WTC11 (cell line): ENCODE measurements at regions not wholly inside any gene's neighbourhood (a gene's known extent, or its start where the extent isn't known, plus 50 kb on each side); places are given as distances from the start of the nearest gene placed in this dataset.
"Not testable (repeated sequence)": the region's sequence is repeated elsewhere in the genome, so short reads cannot be mapped to it uniquely, and the experiment has no call there.

Source experiments
- ATAC-seq: fragments of 200-7000 bp; cut with Tn5 transposase; 2 replicates; pipeline ENCODE4 v1.10.0; 2021; ENCODE audit warnings: mild to moderate bottlenecking, moderate library complexity
- CTCF ChIA-PET: fragments of 300-600 bp; sonication (Branson Sonifier 250); formaldehyde crosslinking; loops from one replicate; lab custom pipeline; 2021; ENCODE audit warnings: antibody characterized with exemption; lab: Charles Lee
- POLR2A ChIA-PET: fragments of 350-600 bp; sonication (Branson Sonifier 250); formaldehyde crosslinking; loops from one replicate; lab custom pipeline; 2021; ENCODE audit warnings: antibody characterized with exemption; lab: Charles Lee
- DNase-seq: peaks from one replicate; pipeline ENCODE4 v3.0.0; 2021; ENCODE audit warnings: low spot score
- H3K27ac Mint-ChIP-seq: 2 replicates; pipeline ENCODE4 v1.8.0; 2021; ENCODE audit warnings: mixed read lengths
- H3K27me3 Mint-ChIP-seq: 2 replicates; pipeline ENCODE4 v1.8.0; 2021; ENCODE audit warnings: low read depth, mild to moderate bottlenecking, moderate library complexity, mixed read lengths
- H3K36me3 Mint-ChIP-seq: 2 replicates; pipeline ENCODE4 v1.8.0; 2021; ENCODE audit warnings: mixed read lengths
- H3K4me1 Mint-ChIP-seq: 2 replicates; pipeline ENCODE4 v1.8.0; 2022; ENCODE audit warnings: mixed read lengths
- H3K4me3 Mint-ChIP-seq: 2 replicates; pipeline ENCODE4 v1.8.0; 2021; ENCODE audit warnings: mild to moderate bottlenecking, moderate library complexity, mixed read lengths
- H3K9me3 Mint-ChIP-seq: 2 replicates; pipeline ENCODE4 v1.8.0; 2021; ENCODE audit warnings: mixed read lengths
- ATF1 ChIP-seq: sonication (generic); formaldehyde crosslinking; IDR thresholded peaks from 2 replicates; pipeline ENCODE4 v1.8.1; 2023; ENCODE audit warnings: mild to moderate bottlenecking, moderate library complexity, missing genetic modification reagents
- ATF3 ChIP-seq: sonication (generic); formaldehyde crosslinking; conservative IDR thresholded peaks from 2 replicates; pipeline ENCODE4 v1.8.1; 2022; ENCODE audit warnings: mild to moderate bottlenecking, missing genetic modification reagents
- CREB1 ChIP-seq: sonication (generic); formaldehyde crosslinking; IDR thresholded peaks from 2 replicates; pipeline ENCODE4 v1.8.0; 2023; ENCODE audit warnings: mild to moderate bottlenecking, missing genetic modification reagents
- GABPB1 ChIP-seq: sonication (generic); formaldehyde crosslinking; IDR thresholded peaks from 2 replicates; pipeline ENCODE4 v1.8.1; 2023; ENCODE audit warnings: mild to moderate bottlenecking, missing genetic modification reagents
- IRF2 ChIP-seq: sonication (generic); formaldehyde crosslinking; IDR thresholded peaks from 2 replicates; pipeline ENCODE4 v1.8.0; 2022; ENCODE audit warnings: low read depth, missing genetic modification reagents, borderline replicate concordance
- JUN ChIP-seq: sonication (generic); formaldehyde crosslinking; IDR thresholded peaks from 2 replicates; pipeline ENCODE4 v1.8.0; 2023; ENCODE audit warnings: mild to moderate bottlenecking, missing genetic modification reagents
- KAT7 ChIP-seq: sonication (generic); formaldehyde crosslinking; IDR thresholded peaks from 2 replicates; pipeline ENCODE4 v1.8.1; 2023; ENCODE audit warnings: missing genetic modification reagents, mild to moderate bottlenecking, borderline replicate concordance
- MXD4 ChIP-seq: fragments of 250-450 bp; sonication (Bioruptor Pico); IDR thresholded peaks from 2 replicates; pipeline ENCODE4 v1.8.0; 2021; ENCODE audit warnings: mild to moderate bottlenecking, moderate library complexity, borderline replicate concordance
- OVOL2 ChIP-seq: fragments of 250-450 bp; sonication (Bioruptor Pico); IDR thresholded peaks from 2 replicates; pipeline ENCODE4 v1.9.0; 2021; ENCODE audit warnings: mild to moderate bottlenecking, borderline replicate concordance
- PRDM15 ChIP-seq: sonication (generic); formaldehyde crosslinking; IDR thresholded peaks from 2 replicates; pipeline ENCODE4 v1.8.0; 2022; ENCODE audit warnings: missing genetic modification reagents
- RELA ChIP-seq: sonication (generic); formaldehyde crosslinking; IDR thresholded peaks from 2 replicates; pipeline ENCODE4 v1.8.1; 2022; ENCODE audit warnings: missing genetic modification reagents, mild to moderate bottlenecking, borderline replicate concordance
- SOX15 ChIP-seq: fragments of 250-450 bp; sonication (Bioruptor Pico); IDR thresholded peaks from 2 replicates; pipeline ENCODE4 v1.9.0; 2021; ENCODE audit warnings: mild to moderate bottlenecking
- TCF7 ChIP-seq: sonication (generic); formaldehyde crosslinking; IDR thresholded peaks from 2 replicates; pipeline ENCODE4 v1.8.0; 2022; ENCODE audit warnings: mild to moderate bottlenecking, low read depth, missing genetic modification reagents, moderate library complexity
- TEAD1 ChIP-seq: sonication (generic); formaldehyde crosslinking; IDR thresholded peaks from 2 replicates; pipeline ENCODE4 v1.8.0; 2022; ENCODE audit warnings: mild to moderate bottlenecking, missing genetic modification reagents
- USF2 ChIP-seq: sonication (generic); formaldehyde crosslinking; IDR thresholded peaks from 2 replicates; pipeline ENCODE4 v1.8.1; 2023; ENCODE audit warnings: mild to moderate bottlenecking, missing genetic modification reagents, moderate library complexity
- ZNF121 ChIP-seq: sonication (generic); formaldehyde crosslinking; IDR thresholded peaks from 2 replicates; pipeline ENCODE4 v1.8.0; 2023; ENCODE audit warnings: missing genetic modification reagents
- ZNF532 ChIP-seq: fragments of 250-450 bp; sonication (Bioruptor Pico); IDR thresholded peaks from 2 replicates; pipeline ENCODE4 v1.9.0; 2021; ENCODE audit warnings: mild to moderate bottlenecking, borderline replicate concordance
- TF ChIP-seq, protein P1 (sequence below): sonication (generic); formaldehyde crosslinking; IDR thresholded peaks from 2 replicates; pipeline ENCODE4 v1.8.1; 2023; ENCODE audit warnings: mild to moderate bottlenecking, moderate library complexity, missing genetic modification reagents
- TF ChIP-seq, protein P2 (sequence below): fragments of 250-450 bp; sonication (Bioruptor Pico); IDR thresholded peaks from 2 replicates; pipeline ENCODE4 v1.9.0; 2021; ENCODE audit warnings: mild to moderate bottlenecking

DNA sequence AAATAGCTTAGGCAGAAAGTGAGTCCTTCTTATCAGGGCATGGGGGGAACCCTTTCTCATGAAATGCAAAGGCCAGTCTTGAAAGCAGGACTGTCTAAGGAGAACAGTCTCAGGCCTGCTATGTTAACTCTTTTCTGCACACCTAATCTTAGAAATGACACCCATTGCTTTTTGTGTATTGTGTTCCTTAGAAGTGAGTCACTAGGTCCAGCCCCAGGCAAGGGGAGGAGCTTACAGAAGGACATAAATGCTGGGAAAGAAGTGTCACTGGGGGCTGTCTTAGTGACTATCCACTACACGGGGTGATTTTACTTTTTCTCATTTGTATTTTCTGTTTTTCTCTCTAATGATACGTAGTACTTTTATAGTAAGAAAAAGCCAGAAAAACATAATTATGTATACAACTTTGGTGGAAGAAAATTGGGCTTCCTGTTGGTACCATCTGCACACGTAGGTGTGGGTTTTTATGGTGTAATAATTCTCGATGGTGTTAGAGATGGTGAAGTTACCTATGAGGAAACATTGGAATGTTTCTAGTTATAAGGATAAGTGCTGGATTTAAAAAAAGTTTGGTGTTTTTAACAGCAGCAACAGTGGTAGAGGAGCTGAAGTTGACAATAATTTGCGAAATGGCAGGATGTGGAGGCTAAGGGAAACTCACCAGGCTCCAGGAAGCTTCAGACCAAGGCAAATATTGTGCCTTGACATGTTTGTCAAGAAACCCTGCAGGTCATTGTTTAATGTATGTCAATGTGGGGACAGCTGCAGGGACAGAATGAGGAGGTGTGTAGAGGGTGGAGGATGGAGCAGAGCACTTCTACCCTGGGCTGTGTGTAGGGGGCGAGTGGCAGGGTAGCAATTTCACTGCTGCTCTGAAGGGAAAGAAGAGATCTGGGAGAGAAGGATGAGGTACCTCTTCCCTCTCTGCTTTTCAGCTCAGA lies 214.9 kb downstream of the KTN1 start:
- H3K4me1 Mint-ChIP-seq = peaks cover 8% of the 10 kb centered on the region
- TF ChIP-seq SOX15 (CRISPR knock-in tag) (no peak), ZNF121 (CRISPR knock-in tag) (no peak), GABPB1 (no peak), ATF3 (CRISPR knock-in tag) (no peak), ZNF532 (CRISPR knock-in tag) (no peak), MXD4 (CRISPR knock-in tag) (no peak), PRDM15 (CRISPR knock-in tag) (no peak), TCF7 (CRISPR knock-in tag) (no peak), ATF1 (CRISPR knock-in tag) (no peak), OVOL2 (CRISPR knock-in tag) (no peak), CREB1 (no peak), IRF2 (CRISPR knock-in tag) (no peak), JUN (CRISPR knock-in tag) (no peak), USF2 (CRISPR knock-in tag) (no peak), KAT7 (CRISPR knock-in tag) (no peak), TEAD1 (no peak), RELA (CRISPR knock-in tag) (no peak)
- TF ChIP-seq, protein P1, sequence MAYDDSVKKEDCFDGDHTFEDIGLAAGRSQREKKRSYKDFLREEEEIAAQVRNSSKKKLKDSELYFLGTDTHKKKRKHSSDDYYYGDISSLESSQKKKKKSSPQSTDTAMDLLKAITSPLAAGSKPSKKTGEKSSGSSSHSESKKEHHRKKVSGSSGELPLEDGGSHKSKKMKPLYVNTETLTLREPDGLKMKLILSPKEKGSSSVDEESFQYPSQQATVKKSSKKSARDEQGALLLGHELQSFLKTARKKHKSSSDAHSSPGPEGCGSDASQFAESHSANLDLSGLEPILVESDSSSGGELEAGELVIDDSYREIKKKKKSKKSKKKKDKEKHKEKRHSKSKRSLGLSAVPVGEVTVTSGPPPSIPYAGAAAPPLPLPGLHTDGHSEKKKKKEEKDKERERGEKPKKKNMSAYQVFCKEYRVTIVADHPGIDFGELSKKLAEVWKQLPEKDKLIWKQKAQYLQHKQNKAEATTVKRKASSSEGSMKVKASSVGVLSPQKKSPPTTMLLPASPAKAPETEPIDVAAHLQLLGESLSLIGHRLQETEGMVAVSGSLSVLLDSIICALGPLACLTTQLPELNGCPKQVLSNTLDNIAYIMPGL (CRISPR knock-in tag) = no peak
- TF ChIP-seq, protein P2, sequence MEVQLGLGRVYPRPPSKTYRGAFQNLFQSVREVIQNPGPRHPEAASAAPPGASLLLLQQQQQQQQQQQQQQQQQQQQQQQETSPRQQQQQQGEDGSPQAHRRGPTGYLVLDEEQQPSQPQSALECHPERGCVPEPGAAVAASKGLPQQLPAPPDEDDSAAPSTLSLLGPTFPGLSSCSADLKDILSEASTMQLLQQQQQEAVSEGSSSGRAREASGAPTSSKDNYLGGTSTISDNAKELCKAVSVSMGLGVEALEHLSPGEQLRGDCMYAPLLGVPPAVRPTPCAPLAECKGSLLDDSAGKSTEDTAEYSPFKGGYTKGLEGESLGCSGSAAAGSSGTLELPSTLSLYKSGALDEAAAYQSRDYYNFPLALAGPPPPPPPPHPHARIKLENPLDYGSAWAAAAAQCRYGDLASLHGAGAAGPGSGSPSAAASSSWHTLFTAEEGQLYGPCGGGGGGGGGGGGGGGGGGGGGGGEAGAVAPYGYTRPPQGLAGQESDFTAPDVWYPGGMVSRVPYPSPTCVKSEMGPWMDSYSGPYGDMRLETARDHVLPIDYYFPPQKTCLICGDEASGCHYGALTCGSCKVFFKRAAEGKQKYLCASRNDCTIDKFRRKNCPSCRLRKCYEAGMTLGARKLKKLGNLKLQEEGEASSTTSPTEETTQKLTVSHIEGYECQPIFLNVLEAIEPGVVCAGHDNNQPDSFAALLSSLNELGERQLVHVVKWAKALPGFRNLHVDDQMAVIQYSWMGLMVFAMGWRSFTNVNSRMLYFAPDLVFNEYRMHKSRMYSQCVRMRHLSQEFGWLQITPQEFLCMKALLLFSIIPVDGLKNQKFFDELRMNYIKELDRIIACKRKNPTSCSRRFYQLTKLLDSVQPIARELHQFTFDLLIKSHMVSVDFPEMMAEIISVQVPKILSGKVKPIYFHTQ (CRISPR knock-in tag) = no peak
- POLR2A ChIA-PET = no interaction called here
- H3K27me3 Mint-ChIP-seq = peaks cover 8% of the 10 kb centered on the region; the same call in 1 of the 2 replicates
- no peak for ATAC-seq
- no peak overlapping the region for H3K27ac Mint-ChIP-seq
- CTCF ChIA-PET = interaction anchor here (1.2 kb wide), 1 partner anchor 88 kb away, joined by 3 read pairs; no protein-coding TSS in a partner anchor
- no peak for DNase-seq
- H3K9me3 Mint-ChIP-seq = no peaks in the 10 kb centered on the region
- H3K4me3 Mint-ChIP-seq = no peak overlapping the region
- H3K36me3 Mint-ChIP-seq = no peaks in the 10 kb centered on the region

DNA sequence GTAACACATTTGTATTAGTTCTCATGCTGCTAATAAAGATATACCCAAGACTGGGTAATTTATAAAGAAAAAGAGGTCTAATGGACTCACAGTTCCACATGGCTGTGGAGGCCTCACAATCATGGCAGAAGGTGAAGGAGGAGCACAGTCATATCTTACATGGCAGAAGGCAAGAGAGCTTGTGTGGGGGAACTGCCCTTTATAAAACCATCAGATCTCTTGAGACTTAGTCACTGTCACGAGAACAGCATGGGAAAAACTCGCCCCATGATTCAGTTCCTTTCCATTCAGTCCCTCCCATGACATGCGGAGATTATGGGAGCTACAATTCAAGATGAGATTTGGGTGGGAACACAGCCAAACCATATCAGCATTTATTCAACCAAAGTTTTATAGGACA lies 216.5 kb downstream of the KTN1 start:
- ATAC-seq, H3K9me3 Mint-ChIP-seq, H3K27me3 Mint-ChIP-seq, H3K36me3 Mint-ChIP-seq, DNase-seq, H3K4me3 Mint-ChIP-seq, CTCF ChIA-PET, H3K27ac Mint-ChIP-seq, POLR2A ChIA-PET: not testable (repeated sequence)
- peaks cover 24% of the 10 kb centered on the region for H3K4me1 Mint-ChIP-seq
